ENCODE measurements at regions not wholly inside any gene's neighbourhood (a gene's known extent, or its start where the extent isn't known, plus 50 kb on each side); places are given as distances from the start of the nearest gene placed in this dataset.

- no peak overlapping the region for H3K4me3 ChIP-seq (ENCODE audit: control insufficient read depth, low read depth, low read length)
- no peak for TF ChIP-seq CTCF (IDR thresholded peaks at IDR 0.05; ENCODE audit: control insufficient read depth, insufficient read depth, low read depth, low read length, missing control alignments)
- no peak for DNase-seq (ENCODE audit: low read depth)
Measured at GRCh38 chr14:99075771-99076375, 196.1 kb downstream of the BCL11B start.

GRCh38 chr14:99077076-99077843, 194.7 kb downstream of the BCL11B start:
- no peak overlapping the region for H3K4me3 ChIP-seq (ENCODE audit: control insufficient read depth, low read depth, low read length)
- no peak for DNase-seq (ENCODE audit: low read depth)
- TF ChIP-seq CTCF (IDR thresholded peaks at IDR 0.05; ENCODE audit: control insufficient read depth, insufficient read depth, low read depth, low read length, missing control alignments): no peak

DNA sequence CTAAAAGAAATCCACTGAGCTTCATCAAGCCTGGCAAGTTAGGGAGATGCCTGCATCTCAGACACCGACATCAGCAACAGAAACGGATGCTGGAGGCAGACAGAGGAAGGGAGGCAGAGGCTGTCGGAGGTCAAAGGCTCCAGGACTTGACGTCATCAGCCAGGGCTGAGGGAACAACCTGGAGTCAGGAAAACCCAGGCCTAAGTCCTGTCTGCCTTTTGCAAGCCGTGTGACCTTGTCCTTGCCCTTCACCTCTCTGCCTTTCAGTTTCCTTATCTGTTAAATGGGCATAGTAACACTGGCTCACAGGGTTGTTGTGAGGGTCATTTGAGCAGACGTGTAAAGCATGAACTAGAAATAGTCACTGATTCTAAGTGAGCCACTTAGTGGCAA, 194.2 kb downstream of the BCL11B start:
- no peak for DNase-seq (ENCODE audit: low read depth)
- no peak overlapping the region for H3K4me3 ChIP-seq (ENCODE audit: control insufficient read depth, low read depth, low read length)
- no peak for TF ChIP-seq CTCF (IDR thresholded peaks at IDR 0.05; ENCODE audit: control insufficient read depth, insufficient read depth, low read depth, low read length, missing control alignments)

- H3K4me3 ChIP-seq (ENCODE audit: control insufficient read depth, low read depth, low read length): no peak overlapping the region
- no peak for DNase-seq (ENCODE audit: low read depth)
- no peak for TF ChIP-seq CTCF (IDR thresholded peaks at IDR 0.05; ENCODE audit: control insufficient read depth, insufficient read depth, low read depth, low read length, missing control alignments)
Measured at GRCh38 chr14:99078426-99078825, 193.6 kb downstream of the BCL11B start.

DNA sequence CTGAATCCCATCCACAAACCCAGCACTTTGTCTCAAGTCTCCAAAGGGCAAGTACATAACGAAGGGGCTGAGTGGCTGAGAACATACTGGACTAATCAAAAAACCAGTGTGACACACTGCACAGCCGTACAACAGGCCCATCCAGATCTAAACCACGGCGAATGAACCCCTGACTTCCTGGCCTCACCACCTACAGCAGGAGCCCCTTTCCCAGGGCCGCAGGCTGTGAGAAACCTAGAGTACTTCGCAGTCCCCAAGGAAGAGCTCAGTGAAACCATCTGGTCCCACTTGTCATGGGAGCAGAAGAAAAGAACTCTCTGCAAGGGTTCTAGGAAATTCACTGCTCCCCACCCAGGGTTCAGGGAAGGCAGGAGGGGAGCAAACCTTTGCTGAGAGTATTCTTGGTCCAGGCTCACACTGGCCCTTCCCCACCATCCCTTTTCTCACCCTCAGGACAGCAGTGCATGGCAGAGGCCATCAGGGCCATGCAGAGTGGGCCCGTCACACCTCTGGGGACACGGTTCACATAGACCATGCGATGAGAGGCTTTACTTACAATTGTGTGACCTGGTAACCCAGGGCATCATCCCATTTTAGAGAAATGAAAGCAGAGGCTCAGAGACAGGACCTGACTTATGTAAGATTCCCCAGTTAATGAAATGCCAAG, 192.8 kb downstream of the BCL11B start:
- DNase-seq (ENCODE audit: low read depth): no peak
- H3K4me3 ChIP-seq (ENCODE audit: control insufficient read depth, low read depth, low read length): no peak overlapping the region
- TF ChIP-seq CTCF (IDR thresholded peaks at IDR 0.05; ENCODE audit: control insufficient read depth, insufficient read depth, low read depth, low read length, missing control alignments): no peak

GRCh38 chr14:99080306-99080705, 191.7 kb downstream of the BCL11B start:
- no peak for DNase-seq (ENCODE audit: low read depth)
- TF ChIP-seq CTCF (IDR thresholded peaks at IDR 0.05; ENCODE audit: control insufficient read depth, insufficient read depth, low read depth, low read length, missing control alignments): no peak
- no peak overlapping the region for H3K4me3 ChIP-seq (ENCODE audit: control insufficient read depth, low read depth, low read length)

Data from AG09309 (cell line).